HepG2 (cell line): ENCODE measurements at regions not wholly inside any gene's neighbourhood (a gene's known extent, or its start where the extent isn't known, plus 50 kb on each side); places are given as distances from the start of the nearest gene placed in this dataset.

Experiments used
- ATAC-seq: fragments of 200-7000 bp; cut with Tn5 transposase; 3 replicates; pipeline ENCODE4 v1.9.1; 2020; ENCODE audit warnings: mild to moderate bottlenecking, moderate library complexity
- BruUV-seq: library from RNA; stranded (reverse); fragments of 400-500 nt; replicated peaks from 2 replicates; lab custom pipeline; 2021; lab: Mats Ljungman, UMichigan
- CTCF ChIA-PET: fragments of 300-600 bp; formaldehyde crosslinking; extraction: SDS; loops from one replicate; lab custom pipeline; 2021; ENCODE audit warnings: low total read pairs, inconsistent platforms, low intra/inter-chr PET ratio; lab: Yijun Ruan, JAX
- POLR2A ChIA-PET: fragments of 350-600 bp; sonication (Branson Sonifier 250); formaldehyde crosslinking; loops from one replicate; lab custom pipeline; 2020; ENCODE audit warnings: antibody characterized with exemption, inconsistent platforms; lab: Yijun Ruan, JAX
- DNase-seq: peaks from one replicate; pipeline ENCODE4 v3.0.0-alpha.2; 2015; ENCODE audit warnings: low spot score
- FAIRE-seq: peaks from 3 replicates; lab custom pipeline; 2011; peaks lifted over from hg19 to GRCh38; lab: Jason Lieb, UNC
- H2AFZ ChIP-seq: one replicate; pipeline ENCODE4 v1.6.1; 2011; ENCODE audit warnings: low read length, inconsistent platforms
- H3K27ac ChIP-seq: fragments of 300-600 bp; 3 replicates; pipeline ENCODE4 v1.8.0; 2011; ENCODE audit warnings: mixed run types, mild to moderate bottlenecking, mixed read lengths, low read length, inconsistent platforms; ENCODE audit not compliant: insufficient read depth; ENCODE audit errors: extremely low read length
- H3K27me3 ChIP-seq, 2 experiments: fragments of 200-600 bp in 1 of 2; 2 replicates in 1 of 2; 3 replicates in 1 of 2; pipeline versions ENCODE4 v1.6.0 to v1.8.0; 2011; ENCODE audit warnings: low read length in 2 of 2, mild to moderate bottlenecking in 2 of 2, moderate library complexity in 2 of 2, inconsistent platforms in 1 of 2; ENCODE audit not compliant: insufficient read depth in 2 of 2, control insufficient read depth in 1 of 2
- H3K36me3 ChIP-seq, 2 experiments: fragments of 200-600 bp in 1 of 2; replicated peaks in 1 of 2; 2 replicates in 1 of 2; 3 replicates in 1 of 2; pipeline versions ENCODE4 v1.5.1 to v1.8.0; 2011; ENCODE audit warnings: low read length in 2 of 2, inconsistent platforms in 1 of 2; ENCODE audit not compliant: insufficient read depth in 2 of 2, control insufficient read depth in 1 of 2
- H3K4me1 ChIP-seq: 2 replicates; pipeline ENCODE4 v1.5.1; 2012; ENCODE audit warnings: low read length, inconsistent platforms; ENCODE audit not compliant: insufficient read depth
- H3K4me2 ChIP-seq: 2 replicates; pipeline ENCODE4 v1.6.0; 2011; ENCODE audit warnings: low read depth, low read length, inconsistent platforms
- H3K4me3 ChIP-seq, 3 experiments: fragments of 200-600 bp in 1 of 3; sonication (generic), shearing (Covaris generic) in 1 of 3; replicated peaks in 1 of 3; 2 replicates each; pipeline ENCODE4 v1.5.1; 2011 to 2016; ENCODE audit warnings: low read length in 3 of 3, inconsistent platforms in 2 of 3, low read depth in 2 of 3, mild to moderate bottlenecking in 2 of 3, control low read depth in 1 of 3, mixed read lengths in 1 of 3; ENCODE audit not compliant: insufficient read depth in 1 of 3
- H3K79me2 ChIP-seq: one replicate; pipeline ENCODE4 v1.6.1; 2011; ENCODE audit warnings: low read length, inconsistent platforms; ENCODE audit not compliant: insufficient read depth
- H3K9ac ChIP-seq: 2 replicates; pipeline ENCODE4 v1.6.0; 2011; ENCODE audit warnings: mild to moderate bottlenecking, low read depth, low read length, inconsistent platforms; ENCODE audit not compliant: insufficient read depth
- H3K9me3 ChIP-seq: 2 replicates; pipeline ENCODE4 v1.5.1; 2012; ENCODE audit warnings: mild to moderate bottlenecking, low read length
- H4K20me1 ChIP-seq: 2 replicates; pipeline ENCODE4 v1.6.0; 2011; ENCODE audit warnings: inconsistent platforms, mild to moderate bottlenecking, low read length, moderate library complexity; ENCODE audit not compliant: insufficient read depth
- AFF4 ChIP-seq: sonication (generic); formaldehyde crosslinking; IDR thresholded peaks from 2 replicates; pipeline ENCODE4 v1.4.0; 2020; ENCODE audit warnings: missing genetic modification reagents
- GABPB1 ChIP-seq: IDR thresholded peaks from 2 replicates; pipeline ENCODE4 v1.6.1; 2016; ENCODE audit warnings: mild to moderate bottlenecking, missing genetic modification reagents, moderate library complexity, missing compliant biosample characterization
- HIC2 ChIP-seq: sonication (generic); formaldehyde crosslinking; IDR thresholded peaks from 2 replicates; pipeline ENCODE4 v1.9.0; 2022; ENCODE audit warnings: low read depth, missing genetic modification reagents
- LRRFIP1 ChIP-seq: sonication (generic); formaldehyde crosslinking; conservative IDR thresholded peaks from 2 replicates; pipeline ENCODE4 v1.4.0; 2020; ENCODE audit warnings: missing genetic modification reagents
- ZNF34 ChIP-seq: sonication (generic); formaldehyde crosslinking; IDR thresholded peaks from 2 replicates; pipeline ENCODE4 v1.4.0; 2020; ENCODE audit warnings: mild to moderate bottlenecking, missing genetic modification reagents, borderline replicate concordance
- ZNF749 ChIP-seq: sonication (generic); formaldehyde crosslinking; IDR thresholded peaks from 2 replicates; pipeline ENCODE4 v1.8.0; 2022; ENCODE audit warnings: mild to moderate bottlenecking, missing genetic modification reagents, moderate library complexity, borderline replicate concordance
- ZNF800 ChIP-seq: sonication (generic); formaldehyde crosslinking; IDR thresholded peaks from 2 replicates; pipeline ENCODE4 v1.4.0; 2020; ENCODE audit warnings: missing genetic modification reagents
- WGBS: methylation state at CpG from one replicate; pipeline ENCODE4 v1.1.6; 2017; ENCODE audit warnings: low lambda C conversion rate; 5-methylcytosine and 5-hydroxymethylcytosine counted together
- in situ Hi-C: cut with HindIII; loops from 2 replicates; pipeline ENCODE4 v1.10.0; 2017; ENCODE audit warnings: low pct_unique_long_range_greater_than_20kb; ENCODE audit not compliant: extremely low pct_ligation_motif_present
- intact Hi-C: fragments of 100-400 bp; cut with micrococcal nuclease; formaldehyde crosslinking; loops from one replicate; pipeline ENCODE4 v1.10.0; 2022; ENCODE audit not compliant: unreplicated experiment

- no peak for ATAC-seq
- H3K36me3 ChIP-seq: no peaks in the 10 kb centered on the region
- peaks cover 46% of the 10 kb centered on the region for H3K4me1 ChIP-seq
- peak overlapping the region; percentile 46 for H3K27ac ChIP-seq
- DNase-seq: no peak
- no peaks in the 10 kb centered on the region for H3K79me2 ChIP-seq
- in situ Hi-C loops (loop anchor here (5.0 kb wide), 1 partner anchor 91 kb away; no protein-coding TSS in a partner anchor), intact Hi-C loops (loop anchor here (5.0 kb wide), 2 partner anchors 161 to 196 kb away; partner anchors contain the start of gene CCDC34)
- 0 out of 6 replicates have a peak overlapping the region, but pooled peaks of 1 of the 3 experiments have one; percentile 51 for H3K4me3 ChIP-seq
- H3K27me3 ChIP-seq: no peaks in the 10 kb centered on the region
- no peak overlapping the region for H3K9ac ChIP-seq
- ChIA-PET POLR2A (interaction anchor here (1.3 to 1.4 kb wide), 2 partner anchors 14 to 272 kb away, joined by 6 to 9 read pairs; partner anchors contain the start of gene LGR4), CTCF (no interaction called here)
- no peaks in the 10 kb centered on the region for H4K20me1 ChIP-seq
- FAIRE-seq: no peak
- no peaks in the 10 kb centered on the region for H3K9me3 ChIP-seq
- 48% methylated on average over 1 of the region's 1 CpG for WGBS
- peak overlapping the region; percentile 90 for H3K4me2 ChIP-seq
- BruUV-seq: no TSS peak
- H2AFZ ChIP-seq: no peak overlapping the region
- TF ChIP-seq AFF4 (CRISPR knock-in tag) (no peak), ZNF34 (CRISPR knock-in tag) (no peak), HIC2 (CRISPR knock-in tag) (peak; percentile 41; the same call in 1 of the 2 replicates), LRRFIP1 (CRISPR knock-in tag) (no peak), GABPB1 (CRISPR knock-in tag) (no peak), ZNF749 (CRISPR knock-in tag) (no peak), ZNF800 (CRISPR knock-in tag) (no peak)
Measured at GRCh38 chr11:27200779-27201453, 160.3 kb downstream of the BBOX1 start.
